H1 (cell line): ENCODE measurements at regions not wholly inside any gene's neighbourhood (a gene's known extent, or its start where the extent isn't known, plus 50 kb on each side); places are given as distances from the start of the nearest gene placed in this dataset.

Experiments used
- ATF3 ChIP-seq: IDR thresholded peaks from 2 replicates; pipeline ENCODE4 v1.6.1; 2011; ENCODE audit warnings: low read depth, mild to moderate bottlenecking, low read length; ENCODE audit not compliant: insufficient read depth
- BACH1 ChIP-seq: IDR thresholded peaks from 2 replicates; pipeline ENCODE4 v1.6.1; 2012; ENCODE audit warnings: low read length, improper control_type of control experiment
- BRCA1 ChIP-seq: IDR thresholded peaks from 2 replicates; pipeline ENCODE4 v1.6.1; 2012; ENCODE audit warnings: low read depth, low read length, improper control_type of control experiment
- CBX5 ChIP-seq: fragments of 300-800, 300-1000 bp; sonication (generic); IDR thresholded peaks from 2 replicates; pipeline ENCODE4 v1.7.1; 2016; ENCODE audit warnings: antibody characterized with exemption, low read length, low read depth
- CEBPB ChIP-seq: IDR thresholded peaks from 2 replicates; pipeline ENCODE4 v1.6.1; 2012; ENCODE audit warnings: low read depth, low read length
- CHD2 ChIP-seq: IDR thresholded peaks from 2 replicates; pipeline ENCODE4 v1.6.1; 2012; ENCODE audit warnings: low read length, improper control_type of control experiment
- CHD7 ChIP-seq: fragments of 300-600 bp; sonication (generic); IDR thresholded peaks from 2 replicates; pipeline ENCODE4 v1.7.1; 2012; ENCODE audit warnings: low read length, moderate library complexity, mild to moderate bottlenecking, inconsistent platforms; ENCODE audit not compliant: insufficient replicate concordance
- CREB1 ChIP-seq: IDR thresholded peaks from 2 replicates; pipeline ENCODE4 v1.6.1; 2012; ENCODE audit warnings: inconsistent platforms
- RNF2 ChIP-seq: fragments of 200-900, 300-1000 bp; sonication (generic); IDR thresholded peaks from 2 replicates; pipeline ENCODE4 v1.7.1; 2016; ENCODE audit warnings: borderline replicate concordance, low read depth, mild to moderate bottlenecking, antibody characterized with exemption, low read length; ENCODE audit not compliant: poor library complexity, severe bottlenecking; ENCODE audit errors: missing control alignments

GRCh38 chr6:169404828-169405227 is 151.2 kb upstream of the THBS2 start (continued):
- TF ChIP-seq CHD7 (no peak), CHD2 (no peak), BACH1 (no peak), RNF2 (no peak), CBX5 (no peak), ATF3 (no peak), CREB1 (no peak), BRCA1 (no peak), CEBPB (no peak)
